ENCODE measurements at regions not wholly inside any gene's neighbourhood (a gene's known extent, or its start where the extent isn't known, plus 50 kb on each side); places are given as distances from the start of the nearest gene placed in this dataset.
A peak's percentile ranks its signal among the peaks of the same experiment; 100 is the strongest.

- no peak for TF ChIP-seq ZBTB33 (IDR thresholded peaks at IDR 0.05)
Observed at GRCh38 chr1:30314591-30314990, 408.8 kb downstream of the MATN1 start (continued).

GRCh38 chr1:30313584-30313983, 409.8 kb downstream of the MATN1 start:
- H3K4me1 ChIP-seq (ENCODE audit: control insufficient read depth in 4 of 4, insufficient read depth in 4 of 4, low read length in 3 of 4): no peaks in the 10 kb centered on the region
- peak; percentile 17 for DNase-seq (ENCODE audit: low spot score)
- H3K9ac ChIP-seq (ENCODE audit: low read depth in 1 of 2, low read length in 2 of 2): no peak overlapping the region
- H3K27me3 ChIP-seq (ENCODE audit: control insufficient read depth in 4 of 4, insufficient read depth in 4 of 4, low read length in 3 of 4): peaks cover 0 to 11% (median 0%) of the 10 kb centered on the region in 4 donors
- TF ChIP-seq YY1 (IDR thresholded peaks at IDR 0.05): no peak
- no peak for TF ChIP-seq GABPA (IDR thresholded peaks at IDR 0.05 in 1 of 2, conservative IDR thresholded peaks at IDR 0.05 in 1 of 2)
- no peak for TF ChIP-seq FOXA2 (IDR thresholded peaks at IDR 0.05)
- TF ChIP-seq ATF3 (IDR thresholded peaks at IDR 0.05): no peak
- no peak for TF ChIP-seq RXRA (IDR thresholded peaks at IDR 0.05)
- no peak for TF ChIP-seq SP1 (IDR thresholded peaks at IDR 0.05)
- TF ChIP-seq FOXA1 (IDR thresholded peaks at IDR 0.05): no peak
- no peak for TF ChIP-seq TAF1 (conservative IDR thresholded peaks at IDR 0.05)
- no peak for TF ChIP-seq MAX (IDR thresholded peaks at IDR 0.05)
- TF ChIP-seq ZBTB33 (IDR thresholded peaks at IDR 0.05): no peak
- TF ChIP-seq HNF4G (IDR thresholded peaks at IDR 0.05): no peak
- no peak for TF ChIP-seq HNF4A (conservative IDR thresholded peaks at IDR 0.05)
- no peak for TF ChIP-seq NR2F2 (IDR thresholded peaks at IDR 0.05)
- no peak for TF ChIP-seq EGR1 (IDR thresholded peaks at IDR 0.05; ENCODE audit: low read depth in 2 of 2)
- no peak for TF ChIP-seq RAD21 (IDR thresholded peaks at IDR 0.05)
- no peak for TF ChIP-seq JUND (IDR thresholded peaks at IDR 0.05)
- no peak for TF ChIP-seq REST (IDR thresholded peaks at IDR 0.05)
- TF ChIP-seq CTCF (IDR thresholded peaks at IDR 0.05; ENCODE audit: low read depth, low read length, missing input control): no peak
- no peaks in the 10 kb centered on the region for H3K36me3 ChIP-seq (ENCODE audit: control insufficient read depth in 4 of 4, insufficient read depth in 3 of 4, low read depth in 1 of 4, low read length in 3 of 4)
- no peak overlapping the region for H3K27ac ChIP-seq (ENCODE audit: low read depth in 1 of 2, low read length in 2 of 2)
- peaks cover 0 to 5% (median under 1%) of the 10 kb centered on the region in 4 donors for H3K9me3 ChIP-seq (ENCODE audit: control insufficient read depth in 4 of 4, low read length in 3 of 4)
- 68% methylated on average over 5 of the region's 5 CpGs for WGBS
- no peak overlapping the region for H3K4me3 ChIP-seq (ENCODE audit: low read depth in 1 of 3, low read length in 3 of 3)
